ENCODE measurements at regions not wholly inside any gene's neighbourhood (a gene's known extent, or its start where the extent isn't known, plus 50 kb on each side); places are given as distances from the start of the nearest gene placed in this dataset.

DNA sequence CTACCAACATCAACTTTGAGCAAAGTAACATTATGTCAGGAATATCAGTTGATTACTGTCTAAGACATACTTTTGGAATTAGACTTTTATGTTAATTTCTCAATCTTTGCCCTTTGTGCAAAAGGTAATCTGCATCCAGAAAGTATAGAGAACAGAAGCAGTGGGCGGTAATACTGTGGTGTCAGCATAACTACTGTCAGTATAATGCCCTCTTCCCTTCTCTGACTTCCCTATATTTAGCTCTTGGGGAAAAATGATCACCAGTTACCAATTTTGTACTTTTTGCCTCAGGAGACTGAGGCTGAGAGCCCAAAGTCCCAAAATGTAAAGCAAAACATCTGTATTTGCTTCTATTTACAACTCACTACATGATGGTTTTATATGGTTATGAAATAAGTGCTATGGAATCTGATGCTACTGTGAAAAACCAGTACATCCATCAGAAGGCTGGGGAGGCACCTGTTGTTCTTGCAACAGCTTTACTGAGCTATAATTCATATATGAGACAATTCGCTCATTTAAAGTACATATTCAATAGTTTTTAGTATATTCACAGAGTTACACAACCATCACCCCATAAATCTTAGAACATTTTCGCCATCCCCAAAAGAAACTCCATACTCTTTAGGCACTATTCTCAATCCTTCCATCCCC, 51.3 kb upstream of the CD302 start:
- Mint-ChIP-seq H3K27ac (ENCODE audit: unreplicated experiment) (no peak overlapping the region), H3K9me3 (ENCODE audit: unreplicated experiment) (no peaks in the 10 kb centered on the region), H3K27me3 (ENCODE audit: low read depth, unreplicated experiment) (no peaks in the 10 kb centered on the region), H3K4me3 (ENCODE audit: unreplicated experiment) (no peak overlapping the region), H3K36me3 (ENCODE audit: low read depth, unreplicated experiment) (no peaks in the 10 kb centered on the region), H3K4me1 (ENCODE audit: low read depth, unreplicated experiment) (no peaks in the 10 kb centered on the region)
- no peaks in the 10 kb centered on the region for H4K20me1 ChIP-seq (ENCODE audit: insufficient read depth, low read length)
- H3K4me2 ChIP-seq (ENCODE audit: low read length) = no peak overlapping the region
- H2AFZ ChIP-seq (ENCODE audit: low read depth, low read length) = no peak overlapping the region
- H3K27me3 ChIP-seq (ENCODE audit: insufficient read depth, low read length) = no peaks in the 10 kb centered on the region
- TF ChIP-seq, protein P1, sequence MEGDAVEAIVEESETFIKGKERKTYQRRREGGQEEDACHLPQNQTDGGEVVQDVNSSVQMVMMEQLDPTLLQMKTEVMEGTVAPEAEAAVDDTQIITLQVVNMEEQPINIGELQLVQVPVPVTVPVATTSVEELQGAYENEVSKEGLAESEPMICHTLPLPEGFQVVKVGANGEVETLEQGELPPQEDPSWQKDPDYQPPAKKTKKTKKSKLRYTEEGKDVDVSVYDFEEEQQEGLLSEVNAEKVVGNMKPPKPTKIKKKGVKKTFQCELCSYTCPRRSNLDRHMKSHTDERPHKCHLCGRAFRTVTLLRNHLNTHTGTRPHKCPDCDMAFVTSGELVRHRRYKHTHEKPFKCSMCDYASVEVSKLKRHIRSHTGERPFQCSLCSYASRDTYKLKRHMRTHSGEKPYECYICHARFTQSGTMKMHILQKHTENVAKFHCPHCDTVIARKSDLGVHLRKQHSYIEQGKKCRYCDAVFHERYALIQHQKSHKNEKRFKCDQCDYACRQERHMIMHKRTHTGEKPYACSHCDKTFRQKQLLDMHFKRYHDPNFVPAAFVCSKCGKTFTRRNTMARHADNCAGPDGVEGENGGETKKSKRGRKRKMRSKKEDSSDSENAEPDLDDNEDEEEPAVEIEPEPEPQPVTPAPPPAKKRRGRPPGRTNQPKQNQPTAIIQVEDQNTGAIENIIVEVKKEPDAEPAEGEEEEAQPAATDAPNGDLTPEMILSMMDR (IDR thresholded peaks at IDR 0.05; ENCODE audit: insufficient read depth, low read depth, low read length) = no peak
- TF ChIP-seq EZH2 (IDR thresholded peaks at IDR 0.05; ENCODE audit: insufficient read depth, low read length) = no peak
- no peaks in the 10 kb centered on the region for H3K4me1 ChIP-seq (ENCODE audit: insufficient read depth, low read length)
- DNase-seq (ENCODE audit: low read depth) = no peak
- no peaks in the 10 kb centered on the region for H3K36me3 ChIP-seq (ENCODE audit: insufficient read depth, low read length)
- H3K9ac ChIP-seq (ENCODE audit: low read length) = no peak overlapping the region
- H3K79me2 ChIP-seq (ENCODE audit: insufficient read depth, low read length) = no peaks in the 10 kb centered on the region
- H3K9me3 ChIP-seq (ENCODE audit: insufficient read depth, low read depth, low read length) = no peaks in the 10 kb centered on the region
- H3K27ac ChIP-seq (ENCODE audit: low read depth, low read length) = no peak overlapping the region
- H3K4me3 ChIP-seq (ENCODE audit: insufficient read depth, low read depth, low read length) = no peak overlapping the region
- FAIRE-seq = no peak
